ENCODE measurements at regions not wholly inside any gene's neighbourhood (a gene's known extent, or its start where the extent isn't known, plus 50 kb on each side); places are given as distances from the start of the nearest gene placed in this dataset.

- no peak for TF ChIP-seq ZNF512 (CRISPR knock-in tag; IDR thresholded peaks at IDR 0.05)
- no peak for TF ChIP-seq CCAR2 (optimal IDR thresholded peaks at IDR 0.05; ENCODE audit: low read depth, low read length)
Measured at GRCh38 chr9:110148891-110149290, 59.1 kb downstream of the C9orf152 start (continued).
